Natural killer cell treated with Interleukin-12 subunit alpha and Interleukin-12 subunit beta and Interleukin-15 and Interleukin-18, amount 100 ng/mL, for 72 hours (primary cell): ENCODE measurements at regions not wholly inside any gene's neighbourhood (a gene's known extent, or its start where the extent isn't known, plus 50 kb on each side); places are given as distances from the start of the nearest gene placed in this dataset.
"Not testable (repeated sequence)": the region's sequence is repeated elsewhere in the genome, so short reads cannot be mapped to it uniquely, and the experiment has no call there.

Source experiments
- ATAC-seq, 2 donors: fragments of 150-1000 bp; cut with Tn5 transposase in 1 of 2; sonication (Bioruptor Pico), chemical (Tn5 transposase) in 1 of 2; 2 replicates each; pipeline ENCODE4 v1.10.0; 2021
- DNase-seq: peaks from one replicate; pipeline ENCODE4 v3.0.0; 2022; ENCODE audit warnings: low spot score
- H3K27ac Mint-ChIP-seq, 2 donors: 1 replicate in 1 of 2; 2 replicates in 1 of 2; pipeline ENCODE4 v1.8.0; 2022; ENCODE audit warnings: mixed read lengths in 2 of 2, mild to moderate bottlenecking in 1 of 2, moderate library complexity in 1 of 2
- H3K27me3 Mint-ChIP-seq, 2 donors: 1 replicate in 1 of 2; 2 replicates in 1 of 2; pipeline ENCODE4 v1.8.0; 2022; ENCODE audit warnings: mixed read lengths in 2 of 2
- H3K36me3 Mint-ChIP-seq: one replicate; pipeline ENCODE4 v1.8.0; 2022; ENCODE audit warnings: mixed read lengths
- H3K4me1 Mint-ChIP-seq, 2 donors: 1 replicate in 1 of 2; 2 replicates in 1 of 2; pipeline ENCODE4 v1.8.0; 2022; ENCODE audit warnings: low read depth in 2 of 2, mixed read lengths in 2 of 2, mild to moderate bottlenecking in 1 of 2
- H3K4me3 Mint-ChIP-seq: one replicate; pipeline ENCODE4 v1.8.0; 2022; ENCODE audit warnings: mixed read lengths
- H3K9me3 Mint-ChIP-seq: 2 replicates; pipeline ENCODE4 v1.8.0; 2022; ENCODE audit warnings: mixed read lengths

DNA sequence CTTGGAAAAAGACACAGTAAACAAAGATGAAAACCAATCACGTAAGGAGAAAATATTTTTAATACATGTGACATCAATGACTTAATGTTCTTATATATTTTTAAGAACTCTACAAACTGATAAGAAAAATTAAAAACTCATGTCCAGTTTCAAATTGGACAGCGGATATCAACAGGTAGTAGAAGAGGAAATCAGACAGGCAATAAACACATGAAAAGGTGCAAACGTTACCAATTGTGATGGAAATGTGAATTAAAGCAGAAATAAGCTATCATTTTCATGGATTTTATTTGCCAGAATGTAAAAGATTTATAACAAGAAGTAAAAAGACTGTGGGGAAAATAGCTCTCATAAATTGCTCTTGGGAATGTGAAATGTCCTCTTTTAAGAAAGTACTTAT is 382.3 kb downstream of the DLEU7 start:
- ATAC-seq (no peak), DNase-seq (no peak)
- no peak overlapping the region for H3K27ac Mint-ChIP-seq
- peaks cover 0 to 5% of the 10 kb centered on the region in 2 donors for H3K27me3 Mint-ChIP-seq
- no peaks in the 10 kb centered on the region for H3K36me3 Mint-ChIP-seq
- H3K4me1 Mint-ChIP-seq, result peaks cover 6 to 8% of the 10 kb centered on the region in 2 donors
- no peaks in the 10 kb centered on the region for H3K9me3 Mint-ChIP-seq
- H3K4me3 Mint-ChIP-seq, result no peak overlapping the region

DNA sequence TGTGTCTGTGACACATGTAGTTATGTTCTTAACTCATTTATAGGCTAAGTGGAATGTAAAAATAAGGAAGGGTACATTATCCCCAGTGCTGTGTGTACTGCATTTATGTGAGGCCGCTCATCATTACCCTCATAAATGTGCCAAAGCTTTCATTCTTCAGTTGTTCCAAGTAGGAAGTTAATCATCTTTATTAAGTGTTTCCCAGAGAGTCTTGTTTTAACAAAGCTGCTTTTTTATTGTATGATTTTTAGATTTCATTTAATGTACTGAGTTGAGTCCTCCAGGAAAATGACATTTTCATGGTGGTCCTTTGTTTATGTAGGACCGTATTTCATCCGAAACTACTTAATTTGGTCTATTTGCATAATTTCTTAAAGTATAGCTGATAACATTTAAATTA is 379.8 kb downstream of the DLEU7 start:
- ATAC-seq (no peak), DNase-seq (no peak)
- Mint-ChIP-seq H3K4me3 (no peak overlapping the region), H3K9me3 (no peaks in the 10 kb centered on the region), H3K4me1 (peaks cover 6 to 8% of the 10 kb centered on the region in 2 donors), H3K36me3 (no peaks in the 10 kb centered on the region), H3K27me3 (peaks cover 6 to 13% of the 10 kb centered on the region in 2 donors), H3K27ac (no peak overlapping the region)

DNA sequence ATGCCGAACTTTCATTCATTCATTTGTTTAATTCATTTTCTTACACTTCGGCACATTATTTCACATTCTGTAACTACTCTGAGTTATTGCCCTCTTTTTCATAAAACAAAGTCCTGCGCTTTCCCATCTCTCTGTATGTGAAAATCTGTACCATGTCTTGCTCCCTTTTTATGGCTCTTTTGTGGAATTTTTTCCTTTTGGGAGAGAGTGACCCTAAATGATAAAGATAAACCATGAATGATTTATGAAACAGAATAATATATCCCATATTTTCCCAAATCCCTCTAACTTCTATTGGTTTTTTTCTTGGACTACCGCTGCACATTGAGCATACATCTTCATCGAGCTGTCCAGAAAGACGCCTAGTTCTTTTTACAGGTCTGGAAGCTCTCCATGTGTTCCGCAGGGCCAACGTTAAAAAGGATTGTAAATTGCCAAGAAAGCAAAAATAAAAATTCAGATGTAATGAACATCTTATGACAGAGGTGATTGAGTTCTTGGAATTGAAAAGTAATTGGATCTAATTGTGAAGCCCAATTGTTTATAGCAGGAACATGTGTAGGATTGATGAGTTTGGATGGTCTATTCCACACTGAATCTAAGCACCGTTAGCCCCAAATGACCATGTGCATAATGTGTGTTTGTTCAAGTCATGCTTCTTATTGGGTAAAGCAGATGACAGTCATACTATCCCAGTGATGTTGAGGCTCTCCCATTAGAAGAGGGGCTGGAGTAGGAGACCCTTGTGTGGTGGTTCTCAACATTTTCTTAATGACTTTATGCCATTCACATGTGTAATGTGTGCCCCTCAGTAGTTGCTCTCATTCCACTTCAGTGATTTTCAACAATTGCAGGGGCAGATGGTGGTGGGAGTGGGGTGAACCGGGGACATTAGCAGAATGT is 378.9 kb downstream of the DLEU7 start:
- no peaks in the 10 kb centered on the region for H3K36me3 Mint-ChIP-seq
- peaks cover 4 to 6% of the 10 kb centered on the region in 2 donors for H3K4me1 Mint-ChIP-seq
- H3K4me3 Mint-ChIP-seq, result no peak overlapping the region
- ATAC-seq (no peak), DNase-seq (no peak)
- no peak overlapping the region for H3K27ac Mint-ChIP-seq
- peaks cover 6 to 13% of the 10 kb centered on the region in 2 donors for H3K27me3 Mint-ChIP-seq
- no peaks in the 10 kb centered on the region for H3K9me3 Mint-ChIP-seq

DNA sequence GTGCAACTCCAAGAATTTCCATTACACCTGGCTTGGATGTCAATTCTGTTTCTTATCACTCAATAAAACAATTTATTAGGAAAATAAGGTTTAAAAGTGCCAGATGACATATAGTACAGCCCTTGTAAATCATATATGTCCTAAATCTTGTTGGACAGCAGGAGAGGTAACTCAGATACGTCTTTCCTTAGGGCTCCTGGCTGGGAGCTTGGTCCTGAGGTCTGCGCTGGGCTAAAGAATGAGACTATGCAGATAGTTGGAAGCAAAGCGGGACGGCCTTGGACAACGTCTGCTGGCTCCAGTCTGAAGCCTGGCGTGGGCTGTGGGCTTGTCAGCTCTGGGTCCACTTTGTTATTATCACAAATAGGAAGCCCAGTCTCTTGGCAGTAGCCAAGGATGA is 377.0 kb downstream of the DLEU7 start:
- no peak for DNase-seq

DNA sequence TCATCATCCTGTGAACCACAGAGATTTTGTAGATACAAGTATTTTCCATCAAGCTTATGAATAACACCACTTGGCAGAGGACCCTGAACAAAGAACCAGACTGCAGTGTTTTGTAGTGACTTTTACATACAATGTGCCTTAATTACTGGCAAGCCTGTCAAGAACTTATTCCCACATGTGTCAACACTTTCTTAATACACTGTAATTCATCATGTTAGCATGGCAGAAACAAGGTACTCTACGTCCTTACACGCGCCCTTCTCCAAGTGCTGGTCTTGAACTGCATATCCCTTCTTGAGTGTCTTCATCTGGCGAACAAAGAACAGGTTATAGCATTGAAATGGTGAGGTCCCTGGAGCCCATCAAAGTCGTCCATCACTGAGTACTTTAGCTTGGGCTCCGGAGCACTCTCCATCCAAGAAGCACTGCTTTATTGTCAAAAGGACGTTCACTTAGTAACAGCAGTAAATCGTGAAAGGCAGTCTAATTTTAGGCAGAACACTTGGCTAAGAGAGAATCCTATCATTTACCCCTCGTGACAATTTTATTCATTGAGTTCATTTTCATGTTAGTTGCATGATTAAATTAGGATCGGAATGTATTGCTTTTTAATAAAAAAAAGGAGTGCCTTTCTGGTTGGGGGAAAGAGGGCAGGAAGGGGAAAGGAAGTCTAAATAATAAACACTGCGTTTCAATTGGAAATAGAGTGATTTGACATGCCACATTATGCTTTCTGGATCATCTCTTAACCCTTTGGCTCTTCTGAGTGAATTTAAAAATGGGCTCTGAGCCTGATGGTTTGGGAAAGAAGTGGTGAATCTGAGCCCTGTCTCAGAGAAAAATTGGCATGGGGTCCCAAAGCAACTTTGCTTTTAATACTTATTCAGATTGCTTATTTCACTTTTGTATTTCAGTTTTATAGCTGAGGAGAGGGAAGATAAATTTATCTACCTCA is 376.1 kb downstream of the DLEU7 start:
- no peaks in the 10 kb centered on the region for H3K9me3 Mint-ChIP-seq
- H3K27me3 Mint-ChIP-seq, result peaks cover 6 to 13% of the 10 kb centered on the region in 2 donors
- no peaks in the 10 kb centered on the region for H3K4me1 Mint-ChIP-seq
- no peak for ATAC-seq
- H3K4me3 Mint-ChIP-seq, result no peak overlapping the region
- DNase-seq, result no peak
- no peaks in the 10 kb centered on the region for H3K36me3 Mint-ChIP-seq
- H3K27ac Mint-ChIP-seq, result no peak overlapping the region

More for the DNA sequence above, 377.0 kb downstream of the DLEU7 start:
- peaks cover 6 to 13% of the 10 kb centered on the region in 2 donors for H3K27me3 Mint-ChIP-seq
- H3K27ac Mint-ChIP-seq, result no peak overlapping the region
- no peak for ATAC-seq
- no peak overlapping the region for H3K4me3 Mint-ChIP-seq
- H3K4me1 Mint-ChIP-seq, result no peaks in the 10 kb centered on the region
- H3K36me3 Mint-ChIP-seq, result no peaks in the 10 kb centered on the region
- H3K9me3 Mint-ChIP-seq, result no peaks in the 10 kb centered on the region

DNA sequence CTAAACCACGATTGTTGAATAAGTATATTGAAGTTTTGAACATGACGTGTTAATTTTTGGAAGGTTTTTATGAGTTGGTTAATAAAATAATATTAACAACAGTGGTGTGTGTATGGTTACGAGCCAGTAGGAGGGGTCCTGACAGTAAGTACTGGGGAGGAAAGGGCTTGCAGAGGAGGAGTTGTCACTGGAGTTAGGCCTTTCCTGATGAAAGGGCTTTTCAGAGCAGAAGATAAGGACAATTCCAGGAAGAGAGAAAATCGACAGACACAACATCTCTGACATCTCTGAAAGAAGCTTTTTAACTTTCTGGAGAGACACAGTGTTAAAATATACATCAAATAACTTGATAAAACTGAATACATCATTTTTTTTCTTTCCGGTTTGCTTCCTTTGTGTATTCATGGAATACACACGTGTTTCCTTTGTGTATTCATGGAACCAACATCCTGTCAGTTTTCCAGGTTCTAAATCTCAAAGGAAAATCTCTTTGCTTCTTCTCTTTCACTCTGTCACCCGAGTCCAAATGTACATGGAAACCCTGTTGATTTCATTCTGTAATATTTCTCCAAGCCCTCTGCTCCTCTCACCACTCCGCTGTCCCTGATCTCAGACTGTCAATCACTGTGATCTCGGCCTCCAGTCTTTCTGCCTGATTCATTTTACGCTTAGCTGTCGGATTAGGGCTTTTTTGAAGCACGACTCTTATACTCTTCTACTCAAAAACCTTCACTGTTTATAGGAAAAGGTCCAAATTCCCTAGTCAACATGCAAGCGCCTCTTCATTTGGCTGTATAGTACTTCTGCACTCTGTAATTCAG is 374.4 kb downstream of the DLEU7 start:
- peaks cover 6 to 13% of the 10 kb centered on the region in 2 donors for H3K27me3 Mint-ChIP-seq
- H3K4me3 Mint-ChIP-seq, result no peak overlapping the region
- H3K36me3 Mint-ChIP-seq, result no peaks in the 10 kb centered on the region
- H3K9me3 Mint-ChIP-seq, result no peaks in the 10 kb centered on the region
- DNase-seq (no peak), ATAC-seq (no peak)
- H3K4me1 Mint-ChIP-seq, result no peaks in the 10 kb centered on the region
- no peak overlapping the region for H3K27ac Mint-ChIP-seq

DNA sequence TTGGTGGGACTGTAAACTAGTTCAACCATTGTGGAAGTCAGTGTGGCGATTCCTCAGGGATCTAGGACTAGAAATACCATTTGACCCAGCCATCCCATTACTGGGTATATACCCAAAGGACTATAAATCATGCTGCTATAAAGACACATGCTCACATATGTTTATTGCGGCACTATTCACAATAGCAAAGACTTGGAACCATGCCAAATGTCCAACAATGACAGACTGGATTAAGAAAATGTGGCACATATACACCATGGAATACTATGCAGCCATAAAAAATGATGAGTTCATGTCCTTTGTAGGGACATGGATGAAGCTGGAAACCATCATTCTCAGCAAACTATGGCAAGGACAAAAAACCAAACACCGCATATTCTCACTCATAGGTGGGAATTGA is 370.4 kb downstream of the DLEU7 start:
- ATAC-seq, H3K9me3 Mint-ChIP-seq, H3K27ac Mint-ChIP-seq, H3K4me3 Mint-ChIP-seq, H3K4me1 Mint-ChIP-seq, H3K27me3 Mint-ChIP-seq, DNase-seq, H3K36me3 Mint-ChIP-seq: not testable (repeated sequence)

DNA sequence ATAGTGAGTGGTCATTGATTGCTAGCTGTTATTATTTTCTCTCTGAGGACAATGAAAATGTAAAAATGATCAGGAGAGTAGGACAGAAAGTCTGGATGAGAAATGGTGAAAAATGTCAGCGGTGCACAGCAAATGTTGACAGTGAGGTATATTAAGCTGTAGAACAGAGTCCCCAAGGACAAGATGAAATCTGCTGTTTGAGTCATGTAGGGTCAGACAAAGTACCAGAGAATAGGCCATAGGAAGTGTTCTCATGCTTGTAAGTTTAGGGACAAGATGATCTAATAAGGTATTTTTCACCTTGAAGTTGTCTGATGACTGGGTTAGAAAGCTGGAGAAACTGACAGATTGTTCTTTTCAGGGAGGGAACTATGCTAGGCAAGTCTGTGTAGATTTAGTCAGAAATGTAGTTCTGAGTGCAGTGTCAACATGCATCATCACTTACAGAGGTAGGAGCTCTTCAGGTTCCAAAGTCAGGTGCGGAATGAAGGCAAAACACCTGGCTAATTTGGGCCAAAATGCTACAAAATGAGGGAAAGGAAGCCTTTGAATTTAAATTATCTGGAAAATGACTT is 369.3 kb downstream of the DLEU7 start:
- Mint-ChIP-seq H3K9me3 (no peaks in the 10 kb centered on the region), H3K27ac (peak overlapping the region in 1 of 2 donors; percentile 12), H3K36me3 (no peaks in the 10 kb centered on the region), H3K4me3 (no peak overlapping the region), H3K4me1 (no peaks in the 10 kb centered on the region), H3K27me3 (no peaks in the 10 kb centered on the region)
- ATAC-seq (no peak), DNase-seq (no peak)

DNA sequence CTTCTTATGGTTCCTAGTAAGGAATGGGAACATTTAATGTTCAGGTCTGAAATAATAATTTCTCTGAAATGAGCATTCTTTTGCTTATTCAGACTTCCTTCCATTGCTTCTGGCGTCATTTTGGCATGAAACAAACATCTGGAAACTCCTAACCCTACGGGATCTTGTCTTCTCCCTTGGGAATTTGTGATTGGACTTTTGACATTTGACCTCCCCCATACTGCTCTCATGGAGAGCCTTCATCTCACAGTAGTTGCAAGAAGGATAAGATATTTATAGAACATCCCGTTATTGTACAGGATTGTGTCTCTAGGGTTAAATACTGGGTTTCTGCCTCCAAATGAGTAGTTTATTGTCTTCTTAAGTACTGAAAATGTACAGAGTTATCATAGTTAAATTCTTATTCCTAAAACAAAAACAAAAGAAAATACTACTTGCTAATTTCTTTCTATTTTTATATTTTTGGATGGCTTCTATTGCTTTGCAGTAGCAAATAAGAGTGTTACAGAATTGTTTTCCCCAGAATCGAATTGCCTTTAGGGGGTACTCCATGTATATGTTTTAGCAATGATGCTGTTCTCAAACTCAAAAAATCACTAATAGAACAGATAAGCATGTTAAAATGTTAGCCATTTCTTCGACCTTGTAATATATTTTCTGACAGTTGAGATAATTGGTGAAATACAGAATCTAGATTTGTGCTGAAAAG is 366.8 kb downstream of the DLEU7 start:
- Mint-ChIP-seq H3K27me3 (peaks cover 2 to 11% of the 10 kb centered on the region in 2 donors), H3K36me3 (peaks cover 6% of the 10 kb centered on the region), H3K9me3 (no peaks in the 10 kb centered on the region), H3K27ac (no peak overlapping the region), H3K4me1 (no peaks in the 10 kb centered on the region), H3K4me3 (no peak overlapping the region)
- DNase-seq (no peak), ATAC-seq (no peak)

DNA sequence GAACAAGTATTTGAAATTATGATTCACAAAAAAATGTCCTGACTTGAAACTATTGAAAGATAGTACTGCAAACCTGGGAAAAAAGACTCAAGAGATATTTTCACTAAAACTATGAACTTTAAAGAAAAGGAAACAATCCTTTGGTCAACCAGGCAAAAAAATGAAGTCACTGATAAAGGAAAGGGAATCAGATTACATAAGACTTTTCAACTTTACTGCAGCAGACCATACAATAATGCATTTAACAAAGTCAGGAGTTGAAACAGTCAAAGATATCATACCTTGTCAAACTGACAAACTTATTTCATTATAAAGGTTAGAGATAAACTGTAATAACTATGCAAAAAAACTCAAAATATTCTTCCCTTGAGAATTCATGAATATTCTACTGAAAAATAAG is 361.6 kb downstream of the DLEU7 start:
- H3K36me3 Mint-ChIP-seq, result peaks cover 6% of the 10 kb centered on the region
- DNase-seq (no peak), ATAC-seq (no peak)
- no peaks in the 10 kb centered on the region for H3K4me1 Mint-ChIP-seq
- no peak overlapping the region for H3K27ac Mint-ChIP-seq
- H3K4me3 Mint-ChIP-seq, result no peak overlapping the region
- H3K27me3 Mint-ChIP-seq, result peaks cover 2 to 12% of the 10 kb centered on the region in 2 donors
- H3K9me3 Mint-ChIP-seq, result no peaks in the 10 kb centered on the region

DNA sequence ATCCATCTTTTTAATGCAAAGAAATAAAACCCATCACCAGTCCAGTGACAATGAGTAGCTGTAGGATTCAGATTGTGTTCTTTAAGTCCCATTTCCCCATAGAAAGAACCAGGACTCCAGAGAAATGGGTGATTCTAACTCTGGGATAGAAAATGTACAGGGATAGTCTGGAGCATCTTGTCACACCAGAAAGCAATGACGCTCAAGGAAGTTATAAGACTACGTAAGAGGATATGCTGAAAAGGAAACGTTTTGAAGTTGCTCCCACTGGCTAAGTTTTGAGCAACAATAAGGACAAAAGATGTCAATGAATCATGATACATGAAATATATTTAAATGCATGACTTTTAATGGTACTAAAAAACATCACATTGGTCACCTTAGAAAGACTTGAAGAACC is 360.1 kb downstream of the DLEU7 start:
- Mint-ChIP-seq H3K27ac (no peak overlapping the region), H3K9me3 (no peaks in the 10 kb centered on the region), H3K36me3 (peaks cover 6% of the 10 kb centered on the region), H3K4me3 (no peak overlapping the region), H3K27me3 (peaks cover 2 to 12% of the 10 kb centered on the region in 2 donors), H3K4me1 (no peaks in the 10 kb centered on the region)
- no peak for ATAC-seq
- DNase-seq, result no peak

DNA sequence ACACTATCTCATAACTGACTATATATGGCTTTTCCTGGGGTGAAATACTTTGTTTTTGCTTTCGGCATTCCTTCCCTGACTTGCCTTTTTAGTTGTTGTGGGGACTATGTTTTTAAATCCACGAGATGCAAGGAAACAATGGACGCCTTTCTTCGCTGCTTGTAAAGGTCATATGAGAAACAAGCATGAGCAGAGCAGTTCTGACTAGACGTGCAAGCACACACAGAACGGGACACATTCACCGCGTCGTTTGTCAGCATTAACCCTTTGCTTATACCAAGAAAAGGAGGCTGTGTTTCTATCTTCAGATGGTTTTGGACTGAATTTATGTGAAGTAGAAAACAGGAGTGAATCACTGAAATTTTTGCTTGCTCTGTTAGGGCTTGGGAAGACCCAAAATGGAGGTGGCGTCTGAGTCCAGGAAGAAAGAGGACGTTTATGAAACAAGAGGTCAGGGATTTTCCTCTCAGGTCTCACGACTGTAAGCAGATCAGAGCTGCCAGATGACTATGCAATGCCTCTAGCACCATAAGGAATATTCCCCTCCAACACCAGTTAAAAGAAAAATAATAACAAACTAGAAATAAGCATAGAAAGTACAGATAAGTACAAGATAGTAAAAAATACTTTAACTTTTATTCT is 358.9 kb downstream of the DLEU7 start:
- Mint-ChIP-seq H3K4me3 (no peak overlapping the region), H3K36me3 (peaks cover 6% of the 10 kb centered on the region), H3K4me1 (no peaks in the 10 kb centered on the region), H3K9me3 (no peaks in the 10 kb centered on the region), H3K27me3 (peaks cover 2 to 12% of the 10 kb centered on the region in 2 donors), H3K27ac (no peak overlapping the region)
- ATAC-seq, result no peak
- no peak for DNase-seq
